Activated T-cell treated with anti-CD3 and anti-CD28 coated beads, Interleukin-2, amount 50 U/mL, for 4 hours (primary cell): ENCODE measurements at regions not wholly inside any gene's neighbourhood (a gene's known extent, or its start where the extent isn't known, plus 50 kb on each side); places are given as distances from the start of the nearest gene placed in this dataset.

ENCODE experiments used
- ATAC-seq, 2 donors: fragments of 200-7000 bp; cut with Tn5 transposase; one replicate each; pipeline ENCODE4 v1.10.0; 2021
- DNase-seq: peaks from one replicate; pipeline ENCODE4 v3.0.0-alpha.2; 2020
- H3K27me3 Mint-ChIP-seq: one replicate; pipeline ENCODE4 v1.8.0; 2021; ENCODE audit warnings: low read depth, mixed read lengths
- H3K36me3 Mint-ChIP-seq: one replicate; pipeline ENCODE4 v1.8.0; 2022; ENCODE audit warnings: mixed read lengths; ENCODE audit not compliant: insufficient read depth
- H3K4me1 Mint-ChIP-seq: one replicate; pipeline ENCODE4 v1.8.0; 2021; ENCODE audit warnings: low read depth, mixed read lengths
- H3K4me3 Mint-ChIP-seq: one replicate; pipeline ENCODE4 v1.8.0; 2021; ENCODE audit warnings: mild to moderate bottlenecking, moderate library complexity, mixed read lengths
- H3K9me3 Mint-ChIP-seq: one replicate; pipeline ENCODE4 v1.8.0; 2021; ENCODE audit warnings: mixed read lengths

DNA sequence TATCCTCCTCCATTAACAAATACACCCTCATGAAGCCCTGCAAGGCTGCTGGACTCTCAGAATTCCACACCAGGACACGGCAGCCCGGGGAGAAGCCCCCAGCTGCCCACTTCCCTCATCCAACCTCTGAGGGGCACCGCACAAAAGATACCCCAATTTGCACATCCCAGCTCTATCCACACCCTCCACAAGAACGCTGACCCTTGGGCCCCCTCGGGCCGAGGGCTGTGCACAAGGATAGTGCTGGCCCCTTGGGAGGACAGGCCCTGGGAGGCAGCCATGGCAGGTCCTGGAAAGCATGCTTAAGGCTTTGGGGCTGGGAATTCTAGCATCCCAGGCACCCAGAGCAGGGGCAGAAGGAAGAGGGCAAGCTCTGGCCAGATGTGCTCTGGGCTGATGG is 77.4 kb upstream of the PRNP start:
- Mint-ChIP-seq H3K9me3 (no peaks in the 10 kb centered on the region), H3K4me3 (no peak overlapping the region), H3K27me3 (peaks cover 10% of the 10 kb centered on the region), H3K36me3 (no peaks in the 10 kb centered on the region), H3K4me1 (peaks cover 3% of the 10 kb centered on the region)
- DNase-seq (no peak), ATAC-seq (no peak)

DNA sequence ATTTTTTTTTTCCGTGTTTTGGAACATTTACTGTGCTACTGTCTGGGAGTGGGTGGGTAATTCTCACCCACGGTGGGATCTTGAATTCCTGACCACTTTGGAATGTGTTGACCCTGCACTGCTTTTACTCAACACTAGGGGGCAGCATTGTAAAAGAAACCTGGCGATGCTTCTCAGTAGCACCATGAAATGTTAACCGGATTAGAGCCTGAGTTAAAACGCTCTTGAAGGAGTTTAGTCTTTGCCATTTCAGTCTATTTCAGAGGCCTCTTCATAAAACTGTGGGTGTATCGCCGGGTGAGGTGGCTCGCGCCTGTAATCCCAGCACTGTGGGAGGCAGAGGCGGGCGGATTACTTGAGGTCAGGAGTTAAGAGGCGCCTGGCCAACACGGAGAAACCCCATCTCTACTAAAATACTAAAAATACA is 79.0 kb upstream of the PRNP start:
- ATAC-seq = peak; percentile 71 to 73
- H3K27me3 Mint-ChIP-seq = peaks cover 15% of the 10 kb centered on the region
- no peaks in the 10 kb centered on the region for H3K4me1 Mint-ChIP-seq
- no peaks in the 10 kb centered on the region for H3K36me3 Mint-ChIP-seq
- DNase-seq = peak; percentile 52
- no peak overlapping the region for H3K4me3 Mint-ChIP-seq
- no peaks in the 10 kb centered on the region for H3K9me3 Mint-ChIP-seq

DNA sequence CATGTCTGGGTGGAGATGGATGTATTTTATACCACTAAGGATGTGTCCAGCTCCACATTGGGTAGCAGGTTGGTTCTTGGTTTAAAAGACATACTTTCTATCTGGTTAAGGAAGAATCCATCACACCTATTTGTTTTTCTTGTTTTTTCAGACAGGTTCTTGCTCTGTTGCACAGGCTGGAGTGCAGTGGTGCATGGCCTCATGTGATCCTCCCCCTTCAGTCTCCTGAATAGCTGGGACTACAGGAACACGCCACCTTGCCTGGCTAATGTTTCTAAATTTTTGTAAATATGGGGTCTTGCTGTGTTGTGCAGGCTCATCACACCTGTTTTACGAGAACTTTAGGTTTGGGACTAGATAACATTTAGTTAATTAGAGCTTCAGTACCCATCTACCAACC is 80.2 kb upstream of the PRNP start:
- Mint-ChIP-seq H3K36me3 (no peaks in the 10 kb centered on the region), H3K4me1 (no peaks in the 10 kb centered on the region), H3K4me3 (no peak overlapping the region), H3K9me3 (no peaks in the 10 kb centered on the region), H3K27me3 (peaks cover 20% of the 10 kb centered on the region)
- DNase-seq = no peak
- ATAC-seq = no peak

DNA sequence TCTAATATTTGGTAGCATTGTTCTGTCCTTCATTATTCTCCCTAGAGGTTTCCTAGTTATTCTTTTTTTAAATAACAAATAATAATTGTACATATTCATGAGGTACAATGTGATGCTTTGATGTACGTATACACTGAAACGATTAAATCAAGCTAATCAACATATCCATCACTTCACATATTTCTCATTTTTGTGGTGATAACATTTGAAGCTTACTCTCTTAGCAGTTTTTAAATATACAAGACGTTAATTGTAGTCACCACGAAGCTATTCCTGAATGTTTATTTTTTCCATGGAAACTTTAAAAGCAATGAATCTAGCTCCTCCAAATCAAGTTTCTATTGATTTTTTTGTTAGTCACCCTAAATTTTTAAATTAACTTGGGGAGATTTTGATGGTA is 81.1 kb upstream of the PRNP start:
- DNase-seq = no peak
- Mint-ChIP-seq H3K27me3 (peaks cover 20% of the 10 kb centered on the region), H3K4me3 (no peak overlapping the region), H3K4me1 (no peaks in the 10 kb centered on the region), H3K9me3 (no peaks in the 10 kb centered on the region), H3K36me3 (no peaks in the 10 kb centered on the region)
- no peak for ATAC-seq

DNA sequence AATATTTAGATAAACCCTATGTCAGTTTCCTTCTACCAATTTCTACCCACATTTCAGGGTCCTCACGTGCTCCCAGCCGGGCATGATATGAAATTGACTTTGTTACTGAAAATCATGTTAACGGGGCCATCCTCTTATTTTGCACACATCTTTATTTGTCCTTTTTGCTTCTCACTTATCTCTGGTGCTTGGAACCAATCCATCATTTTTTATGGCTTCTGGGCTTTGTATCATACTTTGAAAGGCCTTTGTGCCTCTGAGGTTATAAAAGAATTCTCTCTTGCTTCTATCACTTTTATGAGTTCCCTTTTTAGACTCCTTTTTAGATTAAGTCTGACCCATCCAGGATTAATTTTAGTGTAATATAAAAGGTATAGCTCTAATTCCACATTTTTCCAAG is 81.7 kb upstream of the PRNP start:
- H3K4me3 Mint-ChIP-seq = no peak overlapping the region
- no peaks in the 10 kb centered on the region for H3K4me1 Mint-ChIP-seq
- no peak for ATAC-seq
- DNase-seq = no peak
- H3K36me3 Mint-ChIP-seq = no peaks in the 10 kb centered on the region
- H3K27me3 Mint-ChIP-seq = peaks cover 21% of the 10 kb centered on the region
- no peaks in the 10 kb centered on the region for H3K9me3 Mint-ChIP-seq

DNA sequence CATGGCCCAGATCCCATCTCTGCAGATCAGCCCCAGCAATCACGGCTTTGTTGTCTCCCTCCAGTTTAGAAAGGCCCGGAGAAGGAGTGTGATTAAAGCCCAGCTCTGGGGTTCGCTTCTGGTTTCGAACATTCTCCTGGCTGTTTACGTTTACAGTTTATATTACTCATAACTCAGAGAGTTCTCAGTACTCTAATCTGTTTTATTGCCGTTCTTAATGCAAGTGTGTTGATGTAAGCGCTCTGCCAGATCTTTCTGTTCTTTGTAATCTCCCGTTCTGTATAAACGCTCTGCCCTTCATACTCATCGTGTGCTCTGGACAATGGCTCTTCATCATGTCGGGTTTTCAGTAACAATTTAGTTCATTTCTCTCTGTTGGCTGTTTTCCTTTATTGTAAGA is 82.5 kb upstream of the PRNP start:
- no peaks in the 10 kb centered on the region for H3K36me3 Mint-ChIP-seq
- no peaks in the 10 kb centered on the region for H3K4me1 Mint-ChIP-seq
- ATAC-seq (no peak), DNase-seq (no peak)
- H3K27me3 Mint-ChIP-seq = peaks cover 27% of the 10 kb centered on the region
- no peak overlapping the region for H3K4me3 Mint-ChIP-seq
- H3K9me3 Mint-ChIP-seq = no peaks in the 10 kb centered on the region

DNA sequence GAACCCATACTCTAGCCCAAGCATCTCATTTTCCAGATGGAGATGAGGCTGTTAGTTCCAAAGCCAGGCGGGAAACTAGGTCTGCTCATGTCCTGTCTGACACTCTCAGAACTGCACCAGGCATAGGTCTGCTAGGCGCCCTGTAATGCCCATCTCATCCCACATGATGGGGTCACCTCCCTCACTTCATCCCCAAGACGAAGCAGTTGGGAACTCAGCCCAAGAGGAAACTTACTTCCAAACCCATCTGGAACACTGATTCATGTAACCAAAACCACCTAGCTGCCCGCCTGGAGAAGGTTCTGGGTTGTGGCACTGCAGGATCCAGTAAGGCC is 84.0 kb upstream of the PRNP start:
- H3K4me3 Mint-ChIP-seq = no peak overlapping the region
- no peaks in the 10 kb centered on the region for H3K36me3 Mint-ChIP-seq
- H3K27me3 Mint-ChIP-seq = peaks cover 28% of the 10 kb centered on the region
- no peak for ATAC-seq
- no peaks in the 10 kb centered on the region for H3K9me3 Mint-ChIP-seq
- DNase-seq = no peak
- H3K4me1 Mint-ChIP-seq = no peaks in the 10 kb centered on the region

DNA sequence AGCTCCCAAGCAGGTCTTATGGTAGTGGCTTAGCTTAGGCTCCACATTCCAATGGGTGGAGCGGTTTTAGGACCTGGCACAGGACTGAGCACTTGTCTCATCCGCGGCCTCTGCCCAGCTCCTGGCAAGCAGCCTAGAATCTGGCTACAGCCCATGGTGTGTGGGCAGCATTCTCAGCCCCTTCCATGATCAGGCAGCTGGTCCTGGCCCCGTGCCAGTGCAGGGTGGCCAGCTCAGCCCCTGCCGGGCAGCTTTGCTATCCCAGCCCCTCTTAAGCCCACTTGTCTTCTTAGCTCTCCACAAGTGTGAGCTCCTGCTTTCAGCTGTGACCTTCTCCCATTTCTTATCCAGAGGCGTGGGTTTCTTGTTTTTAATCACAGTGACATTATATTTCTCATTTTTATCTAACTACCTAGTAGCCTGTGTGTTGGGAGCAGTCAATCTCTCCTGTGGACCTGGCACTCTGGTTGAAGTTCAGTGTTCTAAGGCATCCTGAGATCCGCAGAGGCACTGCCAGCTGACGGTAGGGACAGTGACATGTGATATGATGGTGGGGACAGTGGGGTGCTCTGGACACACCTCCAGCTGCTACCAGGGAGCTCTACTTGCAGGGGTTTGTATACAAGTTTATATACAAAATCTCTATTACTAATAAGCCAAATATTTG is 84.5 kb upstream of the PRNP start:
- Mint-ChIP-seq H3K4me3 (no peak overlapping the region), H3K27me3 (peaks cover 28% of the 10 kb centered on the region), H3K36me3 (no peaks in the 10 kb centered on the region), H3K9me3 (no peaks in the 10 kb centered on the region), H3K4me1 (no peaks in the 10 kb centered on the region)
- DNase-seq (no peak), ATAC-seq (no peak)

DNA sequence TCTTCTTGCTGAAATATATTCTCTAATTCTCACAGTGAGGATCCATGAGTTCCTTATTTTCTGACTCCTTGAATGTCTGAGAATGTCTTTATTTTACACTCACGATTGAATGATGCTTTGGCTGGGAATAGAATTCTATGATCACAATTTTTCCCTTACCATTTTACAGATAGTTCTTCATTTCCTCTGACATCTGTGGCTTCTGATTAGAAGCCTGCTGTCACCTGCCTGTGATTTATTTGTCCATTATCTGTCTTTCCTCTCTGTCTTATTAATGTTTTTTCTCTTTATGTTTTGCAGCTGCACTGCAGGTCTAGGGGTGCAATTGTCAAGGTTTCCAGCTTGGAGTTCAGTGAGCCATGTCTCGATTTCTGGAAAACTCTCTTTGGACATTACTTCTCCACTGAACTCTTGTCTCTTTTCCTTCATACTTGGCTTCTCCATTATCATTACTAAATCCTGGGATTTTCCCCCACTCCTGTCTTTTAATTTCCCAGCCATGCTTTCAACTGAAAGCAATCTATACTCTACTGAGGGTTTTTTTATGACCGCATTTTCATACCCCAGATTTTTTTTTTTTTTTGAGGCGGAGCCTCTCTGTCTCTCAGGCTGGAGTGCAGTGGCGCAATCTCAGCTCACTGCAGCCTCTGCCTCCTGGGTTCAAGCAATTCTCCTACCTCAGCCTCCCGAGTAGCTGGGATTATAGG is 85.8 kb upstream of the PRNP start:
- DNase-seq (no peak), ATAC-seq (no peak)
- H3K27me3 Mint-ChIP-seq = peaks cover 29% of the 10 kb centered on the region
- H3K4me3 Mint-ChIP-seq = no peak overlapping the region
- H3K9me3 Mint-ChIP-seq = no peaks in the 10 kb centered on the region
- H3K4me1 Mint-ChIP-seq = no peaks in the 10 kb centered on the region
- no peaks in the 10 kb centered on the region for H3K36me3 Mint-ChIP-seq

DNA sequence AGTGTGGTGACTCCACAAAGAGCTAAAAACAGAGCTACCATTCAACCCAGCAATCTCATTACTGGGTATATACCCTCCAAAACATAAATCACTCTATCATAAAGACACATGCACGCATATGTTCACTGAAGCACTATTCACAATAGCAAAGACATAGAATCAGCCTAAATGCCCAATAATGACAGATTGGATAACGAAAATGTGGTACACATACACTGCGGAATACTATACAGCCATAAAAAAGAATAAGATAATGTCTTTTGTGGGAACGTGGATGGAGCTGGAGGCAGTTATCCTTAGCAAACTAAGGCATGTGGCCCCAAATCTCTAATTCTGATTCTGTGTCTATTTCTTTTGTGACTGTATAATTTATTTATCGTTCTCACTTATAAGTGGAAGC is 89.0 kb upstream of the PRNP start:
- ATAC-seq = no peak
- Mint-ChIP-seq H3K27me3 (peaks cover 27% of the 10 kb centered on the region), H3K4me3 (no peak overlapping the region), H3K9me3 (no peaks in the 10 kb centered on the region), H3K36me3 (no peaks in the 10 kb centered on the region), H3K4me1 (peaks cover 5% of the 10 kb centered on the region)
- DNase-seq = no peak

DNA sequence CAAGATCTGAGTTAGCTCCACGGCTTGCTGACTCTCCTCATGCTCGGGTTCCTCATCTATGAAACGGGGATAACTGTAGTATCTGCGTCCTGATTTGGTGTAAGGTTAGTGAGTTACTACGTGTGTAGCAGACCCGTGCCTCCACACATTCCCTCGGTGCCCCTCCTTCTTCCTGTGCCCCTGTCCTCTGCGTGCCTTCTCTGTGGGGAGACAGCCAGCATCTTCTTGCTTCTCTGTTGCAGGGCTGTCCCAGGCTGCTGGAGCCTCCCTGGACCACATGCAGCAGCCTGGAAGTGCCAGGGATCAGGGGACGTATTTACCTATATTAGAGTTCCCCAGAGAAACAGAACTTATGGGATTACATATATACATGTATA is 93.1 kb upstream of the PRNP start:
- Mint-ChIP-seq H3K9me3 (no peaks in the 10 kb centered on the region), H3K4me3 (peak overlapping the region; percentile 68), H3K27me3 (peaks cover 20% of the 10 kb centered on the region), H3K36me3 (no peaks in the 10 kb centered on the region), H3K4me1 (peaks cover 5% of the 10 kb centered on the region)
- no peak for ATAC-seq
- no peak for DNase-seq

DNA sequence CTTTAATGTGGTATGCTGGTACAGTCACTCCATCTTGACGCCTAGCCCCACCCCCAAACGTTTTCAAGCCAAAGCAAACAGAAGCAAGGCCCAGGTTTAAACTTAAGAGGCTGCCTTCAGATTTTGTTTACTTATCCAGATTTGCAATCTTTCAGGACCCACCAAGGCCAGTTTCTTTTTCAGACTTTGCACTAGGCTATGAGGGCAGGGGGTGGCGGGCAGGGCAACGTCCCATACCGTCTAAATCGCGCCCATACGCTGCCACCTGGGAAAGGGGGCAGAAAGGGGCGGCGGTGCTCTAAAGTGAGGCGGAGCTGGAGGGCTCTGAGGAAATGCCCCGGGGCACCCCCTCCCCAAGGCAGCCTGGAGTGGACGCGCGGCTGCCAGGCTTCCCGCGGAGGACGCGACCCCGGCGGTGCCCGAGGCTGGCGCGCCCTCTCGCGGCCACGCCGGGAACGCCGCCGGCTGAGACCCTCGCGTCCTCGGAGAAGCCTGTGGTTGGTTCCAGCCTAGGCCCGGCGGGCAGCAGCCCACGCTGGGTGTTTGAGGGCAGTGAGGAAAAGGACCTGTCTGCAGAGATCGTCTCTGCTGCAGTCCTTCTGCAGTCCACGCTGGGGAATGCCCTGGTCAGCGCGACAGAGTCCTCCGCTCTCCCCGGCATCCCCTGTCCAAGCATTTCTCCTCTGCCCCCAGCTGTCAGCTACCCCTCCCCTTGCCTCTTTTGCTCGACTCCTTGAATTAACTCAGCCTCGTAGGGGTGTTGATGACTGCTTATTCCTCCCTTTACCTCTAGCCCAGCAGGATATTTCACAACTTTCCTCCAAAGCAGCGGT is 93.7 kb upstream of the PRNP start:
- peak; percentile 87 to 93 for ATAC-seq

DNA sequence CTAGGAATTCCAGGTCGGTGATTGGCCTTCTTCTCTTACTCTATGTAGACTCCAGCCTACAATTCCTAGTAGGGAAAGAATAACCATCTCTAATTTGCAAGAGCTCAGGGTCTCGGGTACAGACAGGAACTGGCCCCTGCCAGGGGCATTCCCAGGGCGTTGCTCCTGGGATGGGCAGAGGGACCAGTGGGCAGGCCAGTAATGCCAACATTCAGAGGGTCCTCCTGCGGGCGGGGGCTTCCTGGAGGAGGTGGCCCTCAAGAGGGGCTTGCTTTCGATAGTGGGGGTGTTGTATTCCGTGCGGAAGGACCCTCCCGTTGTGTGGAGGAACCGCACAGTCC is 94.3 kb upstream of the PRNP start:
- Mint-ChIP-seq H3K9me3 (no peaks in the 10 kb centered on the region), H3K36me3 (no peaks in the 10 kb centered on the region), H3K27me3 (peaks cover 18% of the 10 kb centered on the region), H3K4me1 (peaks cover 5% of the 10 kb centered on the region), H3K4me3 (peak overlapping the region; percentile 45)
- DNase-seq (no peak), ATAC-seq (no peak)

More for the DNA sequence above, 93.7 kb upstream of the PRNP start:
- Mint-ChIP-seq H3K36me3 (no peaks in the 10 kb centered on the region), H3K4me1 (peaks cover 5% of the 10 kb centered on the region), H3K4me3 (peak overlapping the region; percentile 68), H3K9me3 (no peaks in the 10 kb centered on the region), H3K27me3 (peaks cover 18% of the 10 kb centered on the region)
- DNase-seq = peak; percentile 43

DNA sequence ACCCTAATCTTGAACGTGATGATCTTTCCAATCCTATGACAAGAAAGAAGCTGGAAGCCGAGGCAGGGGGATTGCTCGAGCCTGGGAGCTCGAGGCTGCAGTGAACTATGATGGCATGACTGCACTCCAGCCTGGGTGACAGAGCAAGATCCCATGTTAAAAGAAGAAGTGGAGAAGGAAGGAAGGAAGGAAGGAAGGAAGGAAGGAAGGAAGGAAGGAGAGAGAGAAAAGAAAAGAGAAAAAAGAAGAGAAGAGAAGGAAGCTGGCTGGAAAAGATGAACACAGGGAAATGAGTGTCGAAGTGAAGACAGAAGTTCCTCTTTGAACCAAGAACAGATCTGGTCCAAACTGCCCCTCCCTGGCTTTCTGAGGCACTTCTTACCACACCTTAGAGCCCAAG is 100.5 kb upstream of the PRNP start:
- no peak overlapping the region for H3K4me3 Mint-ChIP-seq
- DNase-seq (no peak), ATAC-seq (no peak)
- H3K9me3 Mint-ChIP-seq = no peaks in the 10 kb centered on the region
- H3K4me1 Mint-ChIP-seq = no peaks in the 10 kb centered on the region
- H3K27me3 Mint-ChIP-seq = peaks cover 28% of the 10 kb centered on the region
- no peaks in the 10 kb centered on the region for H3K36me3 Mint-ChIP-seq
